Activated T-cell treated with anti-CD3 and anti-CD28 coated beads, Interleukin-2, amount 50 U/mL, for 4 hours (primary cell): ENCODE measurements at regions not wholly inside any gene's neighbourhood (a gene's known extent, or its start where the extent isn't known, plus 50 kb on each side); places are given as distances from the start of the nearest gene placed in this dataset.

ENCODE experiments used
- ATAC-seq, 2 donors: fragments of 200-7000 bp; cut with Tn5 transposase; one replicate each; pipeline ENCODE4 v1.10.0; 2021
- DNase-seq: peaks from one replicate; pipeline ENCODE4 v3.0.0-alpha.2; 2020
- H3K27me3 Mint-ChIP-seq: one replicate; pipeline ENCODE4 v1.8.0; 2021; ENCODE audit warnings: low read depth, mixed read lengths
- H3K36me3 Mint-ChIP-seq: one replicate; pipeline ENCODE4 v1.8.0; 2022; ENCODE audit warnings: mixed read lengths; ENCODE audit not compliant: insufficient read depth
- H3K4me1 Mint-ChIP-seq: one replicate; pipeline ENCODE4 v1.8.0; 2021; ENCODE audit warnings: low read depth, mixed read lengths
- H3K4me3 Mint-ChIP-seq: one replicate; pipeline ENCODE4 v1.8.0; 2021; ENCODE audit warnings: mild to moderate bottlenecking, moderate library complexity, mixed read lengths
- H3K9me3 Mint-ChIP-seq: one replicate; pipeline ENCODE4 v1.8.0; 2021; ENCODE audit warnings: mixed read lengths

DNA sequence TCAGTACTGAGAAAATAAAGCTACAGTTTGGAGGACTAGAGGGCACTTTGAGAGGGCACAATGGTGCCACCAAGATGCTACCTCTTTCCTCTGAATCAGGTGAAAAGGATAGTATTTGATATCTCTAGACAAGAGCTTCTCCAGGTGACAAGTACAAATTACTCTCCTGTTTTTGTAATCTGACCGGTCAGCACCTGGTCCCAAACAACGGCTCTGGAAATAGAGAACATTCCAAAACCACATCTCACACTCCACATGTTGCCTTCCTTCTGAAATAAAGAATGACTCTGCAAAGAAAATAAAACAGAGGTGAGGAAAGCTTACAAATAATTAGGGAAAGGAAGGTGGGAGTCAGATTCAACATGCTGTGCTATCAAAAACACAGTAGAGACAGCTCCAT is 51.3 kb upstream of the CITED2 start:
- ATAC-seq = no peak
- DNase-seq = no peak
- H3K4me1 Mint-ChIP-seq = no peaks in the 10 kb centered on the region
- H3K27me3 Mint-ChIP-seq = peaks cover 9% of the 10 kb centered on the region
- H3K4me3 Mint-ChIP-seq = no peak overlapping the region
- no peaks in the 10 kb centered on the region for H3K36me3 Mint-ChIP-seq
- no peaks in the 10 kb centered on the region for H3K9me3 Mint-ChIP-seq

DNA sequence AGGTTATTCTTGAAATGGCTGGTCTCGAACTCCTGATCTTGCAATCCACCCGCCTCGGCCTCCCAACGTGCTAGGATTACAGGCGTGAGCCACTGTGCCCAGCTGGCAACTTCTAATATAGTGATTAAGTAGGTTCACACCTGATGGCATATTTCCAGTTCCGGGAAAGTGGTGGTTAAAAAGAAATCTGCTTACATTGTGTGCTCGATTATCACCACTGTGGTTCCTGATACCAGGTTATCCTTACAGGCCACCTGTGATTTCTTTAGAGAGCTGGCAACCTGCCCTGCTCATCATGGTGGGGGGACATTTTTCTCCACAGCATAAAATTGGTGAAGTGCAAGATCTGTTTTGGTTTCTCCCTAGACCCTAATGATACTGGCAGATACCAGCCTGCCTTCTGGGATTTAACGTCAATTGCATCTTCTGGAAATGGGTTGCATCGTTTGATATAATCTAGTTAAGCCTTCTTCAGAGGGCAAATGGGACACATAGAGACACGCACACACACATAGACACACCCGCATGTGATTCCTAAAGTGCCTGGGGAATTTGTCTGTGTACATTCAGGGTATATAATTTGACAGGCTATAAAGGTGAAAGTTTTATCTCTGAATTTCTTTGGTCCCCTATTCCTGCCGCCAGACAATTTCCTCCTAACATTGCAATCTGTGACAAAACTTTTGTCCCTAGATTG is 49.7 kb upstream of the CITED2 start:
- DNase-seq (no peak), ATAC-seq (no peak)
- Mint-ChIP-seq H3K4me3 (no peak overlapping the region), H3K4me1 (no peaks in the 10 kb centered on the region), H3K9me3 (no peaks in the 10 kb centered on the region), H3K27me3 (peaks cover 9% of the 10 kb centered on the region), H3K36me3 (no peaks in the 10 kb centered on the region)
